Stimulated activated CD4-positive, alpha-beta T cell treated with anti-CD3 and anti-CD28 coated beads, Interleukin-4, amount 100 ng/mL, for 48 hours (primary cell): ENCODE measurements at regions not wholly inside any gene's neighbourhood (a gene's known extent, or its start where the extent isn't known, plus 50 kb on each side); places are given as distances from the start of the nearest gene placed in this dataset.
"Not testable (repeated sequence)": the region's sequence is repeated elsewhere in the genome, so short reads cannot be mapped to it uniquely, and the experiment has no call there.

Source experiments
- DNase-seq, 2 donors: peaks; one replicate each; pipeline ENCODE4 v3.0.0-alpha.2; 2020; ENCODE audit warnings: low read depth in 2 of 2

GRCh38 chr1:166391279-166392066 lies 224.7 kb upstream of the FAM78B start:
- DNase-seq = no peak

GRCh38 chr1:166395729-166396128 lies 228.9 kb upstream of the FAM78B start:
- no peak for DNase-seq

GRCh38 chr1:166409253-166410082 lies 242.7 kb upstream of the FAM78B start:
- DNase-seq = not testable (repeated sequence)

GRCh38 chr1:166410083-166410385 lies 243.2 kb upstream of the FAM78B start:
- DNase-seq = no peak

- not testable (repeated sequence) for DNase-seq
Observed at GRCh38 chr1:166416831-166417230, 250.0 kb upstream of the FAM78B start.

GRCh38 chr1:166418344-166418933 lies 251.6 kb upstream of the FAM78B start:
- DNase-seq = no peak

- not testable (repeated sequence) for DNase-seq
Observed at GRCh38 chr1:166422586-166422985, 255.8 kb upstream of the FAM78B start.

GRCh38 chr1:166432655-166433054 lies 265.9 kb upstream of the FAM78B start:
- no peak for DNase-seq

GRCh38 chr1:166433404-166434304 lies 266.9 kb upstream of the FAM78B start:
- DNase-seq = not testable (repeated sequence)

- DNase-seq = no peak
Observed at GRCh38 chr1:166457700-166458099, 290.9 kb upstream of the FAM78B start.

- no peak for DNase-seq
Observed at GRCh38 chr1:166464333-166464732, 297.5 kb upstream of the FAM78B start.

- no peak for DNase-seq
Observed at GRCh38 chr1:166470014-166470413, 303.2 kb upstream of the FAM78B start.

- DNase-seq = no peak
Observed at GRCh38 chr1:166470441-166470840, 303.6 kb upstream of the FAM78B start.

- no peak for DNase-seq
Observed at GRCh38 chr1:166471359-166471758, 304.6 kb upstream of the FAM78B start.

- DNase-seq = peak; percentile 35 to 51
Observed at GRCh38 chr1:166479052-166479631, 312.3 kb upstream of the FAM78B start.

- no peak for DNase-seq
Observed at GRCh38 chr1:166484471-166484870, 317.7 kb upstream of the FAM78B start.

- no peak for DNase-seq
Observed at GRCh38 chr1:166484871-166485270, 318.1 kb upstream of the FAM78B start.

GRCh38 chr1:166485620-166486019 lies 318.8 kb upstream of the FAM78B start:
- DNase-seq = no peak

- no peak for DNase-seq
Observed at GRCh38 chr1:166488327-166488726, 321.5 kb upstream of the FAM78B start.

GRCh38 chr1:166489356-166489669 lies 322.5 kb upstream of the FAM78B start:
- DNase-seq = no peak

GRCh38 chr1:166489670-166490436 lies 323.1 kb upstream of the FAM78B start:
- DNase-seq = peak; percentile 16 to 34
